ENCODE measurements at regions not wholly inside any gene's neighbourhood (a gene's known extent, or its start where the extent isn't known, plus 50 kb on each side); places are given as distances from the start of the nearest gene placed in this dataset.

DNA sequence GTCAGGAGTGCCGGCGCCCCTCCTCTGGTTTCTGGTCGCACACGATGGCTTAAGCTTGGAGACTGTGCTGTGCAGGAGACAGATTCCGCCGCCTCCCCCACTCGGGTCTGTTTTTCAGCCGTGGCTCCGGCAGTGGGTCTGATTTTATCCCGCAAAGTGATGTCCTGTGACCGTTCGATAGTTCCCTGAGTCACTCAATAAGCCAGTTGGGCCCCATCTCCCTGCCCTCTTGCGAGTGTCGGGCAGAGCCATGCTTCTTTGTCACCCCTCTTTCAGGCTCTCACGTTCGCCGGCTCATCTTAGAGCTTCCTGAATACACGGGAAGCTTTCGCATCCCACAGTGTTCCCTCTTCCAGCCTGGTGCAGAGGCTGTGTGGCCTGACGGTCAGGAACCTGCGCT is 127.8 kb upstream of the RFLNA start:
- DNase-seq (ENCODE audit: low read depth): no peak
- no peak for TF ChIP-seq CTCF (IDR thresholded peaks at IDR 0.05; ENCODE audit: low read depth, low read length, missing control alignments)
- in situ Hi-C loops (cut with HindIII; ENCODE audit: low sequenced_read_pairs): no loop called here
- no peak overlapping the region for H3K4me3 ChIP-seq (ENCODE audit: low read depth, low read length)

- TF ChIP-seq CTCF (IDR thresholded peaks at IDR 0.05; ENCODE audit: low read depth, low read length, missing control alignments): no peak
- in situ Hi-C loops (cut with HindIII; ENCODE audit: low sequenced_read_pairs): no loop called here
- DNase-seq (ENCODE audit: low read depth): no peak
- H3K4me3 ChIP-seq (ENCODE audit: low read depth, low read length): no peak overlapping the region
Observed at GRCh38 chr12:124168016-124168786, 126.7 kb upstream of the RFLNA start.

DNA sequence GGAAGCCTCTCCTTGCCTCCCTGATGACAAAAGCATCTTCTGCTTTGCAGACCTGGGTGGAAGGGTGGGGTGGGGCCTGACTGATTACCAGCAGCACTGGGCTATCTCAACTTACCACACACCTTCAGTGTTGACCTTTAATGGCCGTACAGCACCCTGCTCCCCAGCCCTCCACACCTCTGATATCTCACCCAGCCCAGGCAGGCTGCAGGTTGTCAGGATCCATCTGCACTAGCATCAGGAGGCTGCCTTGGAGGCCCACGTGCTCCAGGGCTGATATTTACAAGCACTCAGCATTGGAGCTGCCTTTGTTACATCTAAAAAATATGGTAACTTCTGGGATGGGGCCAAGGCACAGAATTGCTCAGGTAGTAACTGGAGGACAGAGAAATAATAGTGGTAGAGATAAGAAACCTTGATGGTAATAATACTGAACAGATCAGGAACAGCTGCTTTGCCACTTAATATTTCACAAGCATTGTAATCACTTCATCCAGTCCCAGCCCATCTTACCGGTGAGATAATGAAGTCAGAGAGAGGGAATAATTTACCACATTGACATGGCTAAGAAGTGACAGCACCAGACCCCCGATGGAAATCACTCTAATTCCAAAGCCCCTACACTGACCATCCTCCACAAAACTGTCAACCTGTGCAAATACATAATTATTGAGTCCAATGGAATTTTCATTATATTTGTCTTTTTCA is 125.2 kb upstream of the RFLNA start:
- no peak overlapping the region for H3K4me3 ChIP-seq (ENCODE audit: low read depth, low read length)
- no peak for DNase-seq (ENCODE audit: low read depth)
- in situ Hi-C loops (cut with HindIII; ENCODE audit: low sequenced_read_pairs): no loop called here
- TF ChIP-seq CTCF (IDR thresholded peaks at IDR 0.05; ENCODE audit: low read depth, low read length, missing control alignments): no peak

GRCh38 chr12:124170760-124171159 is 124.1 kb upstream of the RFLNA start:
- TF ChIP-seq CTCF (IDR thresholded peaks at IDR 0.05; ENCODE audit: low read depth, low read length, missing control alignments): no peak

GRCh38 chr12:124171231-124171979 is 123.5 kb upstream of the RFLNA start:
- no peak overlapping the region for H3K4me3 ChIP-seq (ENCODE audit: low read depth, low read length)
- DNase-seq (ENCODE audit: low read depth): no peak
- in situ Hi-C loops (cut with HindIII; ENCODE audit: low sequenced_read_pairs): no loop called here
- no peak for TF ChIP-seq CTCF (IDR thresholded peaks at IDR 0.05; ENCODE audit: low read depth, low read length, missing control alignments)

More at GRCh38 chr12:124170760-124171159, 124.1 kb upstream of the RFLNA start:
- in situ Hi-C loops (cut with HindIII; ENCODE audit: low sequenced_read_pairs): no loop called here
- H3K4me3 ChIP-seq (ENCODE audit: low read depth, low read length): no peak overlapping the region
- no peak for DNase-seq (ENCODE audit: low read depth)

DNA sequence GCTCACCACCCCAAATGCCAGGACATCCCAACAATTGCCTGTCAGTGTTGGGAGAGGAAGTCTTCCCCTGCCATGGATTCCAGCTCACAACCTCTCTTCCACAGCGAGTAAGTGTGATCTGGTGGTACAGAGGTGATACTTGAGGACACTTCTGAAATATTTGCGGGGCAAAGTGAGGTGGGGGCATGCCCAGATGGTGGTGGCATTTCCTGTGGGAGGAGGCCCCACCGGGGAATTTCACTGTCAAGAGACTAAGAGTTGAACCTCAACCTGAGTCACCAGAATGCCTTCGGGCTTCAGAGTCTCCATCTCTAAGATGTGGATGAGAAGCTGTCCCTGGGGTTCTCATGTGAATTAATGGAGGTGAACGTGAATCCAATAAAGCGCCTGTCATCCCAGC is 122.3 kb upstream of the RFLNA start:
- DNase-seq (ENCODE audit: low read depth): no peak
- no peak overlapping the region for H3K4me3 ChIP-seq (ENCODE audit: low read depth, low read length)
- in situ Hi-C loops (cut with HindIII; ENCODE audit: low sequenced_read_pairs): no loop called here
- TF ChIP-seq CTCF (IDR thresholded peaks at IDR 0.05; ENCODE audit: low read depth, low read length, missing control alignments): no peak

Data from astrocyte of the cerebellum (primary cell).